HEK293 (cell line): ENCODE measurements at regions not wholly inside any gene's neighbourhood (a gene's known extent, or its start where the extent isn't known, plus 50 kb on each side); places are given as distances from the start of the nearest gene placed in this dataset.

Experiments used
- CTCF ChIA-PET: fragments of 350-600 bp; formaldehyde crosslinking; extraction: SDS; loops from one replicate; lab custom pipeline; 2021; ENCODE audit warnings: antibody characterized with exemption; lab: Yijun Ruan, JAX
- POLR2A ChIA-PET: fragments of 300-600 bp; formaldehyde crosslinking; extraction: SDS; loops from one replicate; lab custom pipeline; 2020; ENCODE audit warnings: antibody characterized with exemption, inconsistent platforms; lab: Yijun Ruan, JAX
- H3K27ac ChIP-seq: fragments of 200-500 bp; sonication (Bioruptor generic); 2 replicates; pipeline ENCODE4 v1.5.1; 2014; ENCODE audit warnings: low read depth, low read length, control low read depth, inconsistent platforms; ENCODE audit errors: extremely low read depth
- H3K36me3 ChIP-seq, 2 experiments: fragments of 200-500 bp in 1 of 2; sonication (Bioruptor generic) in 1 of 2; 1 replicate in 1 of 2; 2 replicates in 1 of 2; pipeline ENCODE4 v1.5.1; 2014 to 2017; ENCODE audit warnings: inconsistent platforms in 2 of 2, low read length in 2 of 2; ENCODE audit not compliant: control insufficient read depth in 2 of 2, insufficient read depth in 1 of 2
- H3K4me1 ChIP-seq: fragments of 200-500 bp; sonication (Bioruptor generic); 2 replicates; pipeline ENCODE4 v1.5.1; 2014; ENCODE audit warnings: mild to moderate bottlenecking, low read length, inconsistent platforms; ENCODE audit not compliant: control insufficient read depth, insufficient read depth
- H3K4me3 ChIP-seq: 2 replicates; pipeline ENCODE4 v1.5.1; 2011; ENCODE audit warnings: low read depth, mild to moderate bottlenecking, control low read depth, low read length, moderate library complexity
- H3K9me3 ChIP-seq: fragments of 200-500 bp; sonication (Bioruptor generic); 2 replicates; pipeline ENCODE4 v1.5.1; 2014; ENCODE audit warnings: low read depth, low read length, inconsistent platforms; ENCODE audit not compliant: control insufficient read depth, insufficient read depth
- KLF1 ChIP-seq: fragments of 450-650 bp; formaldehyde crosslinking; IDR thresholded peaks from 2 replicates; pipeline ENCODE4 v1.5.1; 2016; ENCODE audit warnings: missing biosample characterization, missing genetic modification characterization
- MEIS1 ChIP-seq: sonication (generic); formaldehyde crosslinking; IDR thresholded peaks from 2 replicates; pipeline ENCODE4 v1.8.1; 2022; ENCODE audit warnings: missing genetic modification reagents, mild to moderate bottlenecking, borderline replicate concordance
- SCRT1 ChIP-seq: fragments of 450-650 bp; formaldehyde crosslinking; IDR thresholded peaks from 2 replicates; pipeline ENCODE4 v1.5.1; 2016; ENCODE audit warnings: missing biosample characterization, missing genetic modification characterization, borderline replicate concordance
- SETDB1 ChIP-seq: IDR thresholded peaks from one replicate; pipeline ENCODE4 v1.6.1; 2017; ENCODE audit warnings: mild to moderate bottlenecking, low read length, moderate library complexity, mixed read lengths; ENCODE audit not compliant: insufficient read length
- TRIM28 ChIP-seq: IDR thresholded peaks from 2 replicates; pipeline ENCODE4 v1.6.1; 2011; ENCODE audit warnings: low read length, control low read depth, borderline replicate concordance
- ZBTB7A ChIP-seq: fragments of 450-650 bp; formaldehyde crosslinking; IDR thresholded peaks from 2 replicates; pipeline ENCODE4 v1.5.1; 2016; ENCODE audit warnings: low read depth, missing biosample characterization, missing genetic modification characterization
- ZEB2 ChIP-seq: fragments of 450-650 bp; formaldehyde crosslinking; IDR thresholded peaks from 2 replicates; pipeline ENCODE4 v1.5.1; 2016; ENCODE audit warnings: missing biosample characterization, missing genetic modification characterization
- ZFP69B ChIP-seq: fragments of 450-650 bp; formaldehyde crosslinking; IDR thresholded peaks from 2 replicates; pipeline ENCODE4 v1.5.1; 2016; ENCODE audit warnings: missing biosample characterization, missing genetic modification characterization
- ZNF239 ChIP-seq: fragments of 450-650 bp; formaldehyde crosslinking; IDR thresholded peaks from 2 replicates; pipeline ENCODE4 v1.5.1; 2016; ENCODE audit warnings: missing biosample characterization, missing genetic modification characterization
- ZNF274 ChIP-seq, 2 experiments: fragments of 200-500 bp in 1 of 2; fragments of 450-650 bp in 1 of 2; sonication (Bioruptor generic) in 1 of 2; formaldehyde crosslinking in 1 of 2; IDR thresholded peaks; 2 replicates each; pipeline versions ENCODE4 v1.5.1 to v1.6.1; 2014 to 2016; ENCODE audit warnings: borderline replicate concordance in 1 of 2, inconsistent platforms in 1 of 2, low read length in 1 of 2, missing biosample characterization in 1 of 2, missing genetic modification characterization in 1 of 2
- ZNF391 ChIP-seq: fragments of 450-650 bp; formaldehyde crosslinking; IDR thresholded peaks from 2 replicates; pipeline ENCODE4 v1.5.1; 2016; ENCODE audit warnings: low read depth, missing biosample characterization, missing genetic modification characterization, borderline replicate concordance
- ZNF530 ChIP-seq: fragments of 450-650 bp; formaldehyde crosslinking; IDR thresholded peaks from 2 replicates; pipeline ENCODE4 v1.5.1; 2016; ENCODE audit warnings: low read depth, missing biosample characterization, missing genetic modification characterization
- ZNF664 ChIP-seq: fragments of 450-650 bp; formaldehyde crosslinking; IDR thresholded peaks from 2 replicates; pipeline ENCODE4 v1.5.1; 2016; ENCODE audit warnings: missing biosample characterization, missing genetic modification characterization
- ZNF677 ChIP-seq: fragments of 450-650 bp; IDR thresholded peaks from 2 replicates; pipeline ENCODE4 v1.5.0; 2018; ENCODE audit warnings: missing biosample characterization, mild to moderate bottlenecking, missing genetic modification characterization, moderate library complexity
- ZNF791 ChIP-seq: fragments of 450-650 bp; formaldehyde crosslinking; IDR thresholded peaks from 2 replicates; pipeline ENCODE4 v1.5.1; 2016; ENCODE audit warnings: missing biosample characterization, missing genetic modification characterization
- ZNF837 ChIP-seq: fragments of 450-650 bp; formaldehyde crosslinking; IDR thresholded peaks from 2 replicates; pipeline ENCODE4 v1.5.1; 2016; ENCODE audit warnings: missing biosample characterization, missing genetic modification characterization
- TF ChIP-seq, protein P1 (sequence below): fragments of 450-650 bp; formaldehyde crosslinking; conservative IDR thresholded peaks from 2 replicates; pipeline ENCODE4 v1.5.1; 2016; ENCODE audit warnings: low read depth, missing biosample characterization, missing genetic modification characterization
- TF ChIP-seq, protein P2 (sequence below): fragments of 450-650 bp; formaldehyde crosslinking; IDR thresholded peaks from 2 replicates; pipeline ENCODE4 v1.5.1; 2016; ENCODE audit warnings: missing biosample characterization, missing genetic modification characterization, low read depth
- TF ChIP-seq, protein P3 (sequence below): fragments of 450-650 bp; formaldehyde crosslinking; IDR thresholded peaks from 2 replicates; pipeline ENCODE4 v1.5.1; 2016; ENCODE audit warnings: missing biosample characterization, missing genetic modification characterization

DNA sequence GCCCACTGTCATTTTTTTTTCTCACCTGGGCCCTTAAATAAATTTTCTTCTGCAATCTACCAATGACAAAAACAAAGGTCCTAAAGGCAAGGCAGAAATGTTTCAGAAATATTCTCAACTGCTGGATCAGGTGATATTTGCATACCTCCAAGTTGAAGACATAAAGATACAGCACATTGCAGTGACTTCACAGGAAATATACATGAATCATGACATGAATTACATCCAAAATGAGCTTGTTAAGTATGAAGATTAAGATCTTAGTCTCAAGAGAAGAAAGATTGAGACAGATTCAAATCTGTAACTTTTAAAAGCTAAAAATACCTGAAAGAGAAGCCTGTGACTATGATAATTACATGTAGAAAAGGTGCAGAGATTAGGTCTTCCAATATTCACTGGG is 207.8 kb downstream of the SIPA1L2 start (continued):
- TF ChIP-seq, protein P1, sequence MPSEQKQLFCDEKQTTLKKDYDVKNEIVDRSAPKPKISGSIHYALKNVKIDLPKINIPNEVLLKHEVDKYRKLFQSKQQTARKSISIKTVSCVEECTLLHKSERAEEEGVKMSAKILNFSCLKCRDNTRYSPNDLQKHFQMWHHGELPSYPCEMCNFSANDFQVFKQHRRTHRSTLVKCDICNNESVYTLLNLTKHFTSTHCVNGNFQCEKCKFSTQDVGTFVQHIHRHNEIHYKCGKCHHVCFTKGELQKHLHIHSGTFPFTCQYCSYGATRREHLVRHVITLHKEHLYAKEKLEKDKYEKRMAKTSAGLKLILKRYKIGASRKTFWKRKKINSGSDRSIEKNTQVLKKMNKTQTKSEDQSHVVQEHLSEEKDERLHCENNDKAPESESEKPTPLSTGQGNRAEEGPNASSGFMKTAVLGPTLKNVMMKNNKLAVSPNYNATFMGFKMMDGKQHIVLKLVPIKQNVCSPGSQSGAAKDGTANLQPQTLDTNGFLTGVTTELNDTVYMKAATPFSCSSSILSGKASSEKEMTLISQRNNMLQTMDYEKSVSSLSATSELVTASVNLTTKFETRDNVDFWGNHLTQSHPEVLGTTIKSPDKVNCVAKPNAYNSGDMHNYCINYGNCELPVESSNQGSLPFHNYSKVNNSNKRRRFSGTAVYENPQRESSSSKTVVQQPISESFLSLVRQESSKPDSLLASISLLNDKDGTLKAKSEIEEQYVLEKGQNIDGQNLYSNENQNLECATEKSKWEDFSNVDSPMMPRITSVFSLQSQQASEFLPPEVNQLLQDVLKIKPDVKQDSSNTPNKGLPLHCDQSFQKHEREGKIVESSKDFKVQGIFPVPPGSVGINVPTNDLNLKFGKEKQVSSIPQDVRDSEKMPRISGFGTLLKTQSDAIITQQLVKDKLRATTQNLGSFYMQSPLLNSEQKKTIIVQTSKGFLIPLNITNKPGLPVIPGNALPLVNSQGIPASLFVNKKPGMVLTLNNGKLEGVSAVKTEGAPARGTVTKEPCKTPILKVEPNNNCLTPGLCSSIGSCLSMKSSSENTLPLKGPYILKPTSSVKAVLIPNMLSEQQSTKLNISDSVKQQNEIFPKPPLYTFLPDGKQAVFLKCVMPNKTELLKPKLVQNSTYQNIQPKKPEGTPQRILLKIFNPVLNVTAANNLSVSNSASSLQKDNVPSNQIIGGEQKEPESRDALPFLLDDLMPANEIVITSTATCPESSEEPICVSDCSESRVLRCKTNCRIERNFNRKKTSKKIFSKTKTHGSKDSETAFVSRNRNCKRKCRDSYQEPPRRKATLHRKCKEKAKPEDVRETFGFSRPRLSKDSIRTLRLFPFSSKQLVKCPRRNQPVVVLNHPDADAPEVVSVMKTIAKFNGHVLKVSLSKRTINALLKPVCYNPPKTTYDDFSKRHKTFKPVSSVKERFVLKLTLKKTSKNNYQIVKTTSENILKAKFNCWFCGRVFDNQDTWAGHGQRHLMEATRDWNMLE (tag by site-specific recombination), result no peak
- TF ChIP-seq KLF1 (tag by site-specific recombination), result no peak
- no peak for TF ChIP-seq ZNF677 (tag by site-specific recombination)
- no peak for TF ChIP-seq SETDB1
- TF ChIP-seq ZNF530 (tag by site-specific recombination), result no peak
- TF ChIP-seq, all 188 proteins: peak for 0

DNA sequence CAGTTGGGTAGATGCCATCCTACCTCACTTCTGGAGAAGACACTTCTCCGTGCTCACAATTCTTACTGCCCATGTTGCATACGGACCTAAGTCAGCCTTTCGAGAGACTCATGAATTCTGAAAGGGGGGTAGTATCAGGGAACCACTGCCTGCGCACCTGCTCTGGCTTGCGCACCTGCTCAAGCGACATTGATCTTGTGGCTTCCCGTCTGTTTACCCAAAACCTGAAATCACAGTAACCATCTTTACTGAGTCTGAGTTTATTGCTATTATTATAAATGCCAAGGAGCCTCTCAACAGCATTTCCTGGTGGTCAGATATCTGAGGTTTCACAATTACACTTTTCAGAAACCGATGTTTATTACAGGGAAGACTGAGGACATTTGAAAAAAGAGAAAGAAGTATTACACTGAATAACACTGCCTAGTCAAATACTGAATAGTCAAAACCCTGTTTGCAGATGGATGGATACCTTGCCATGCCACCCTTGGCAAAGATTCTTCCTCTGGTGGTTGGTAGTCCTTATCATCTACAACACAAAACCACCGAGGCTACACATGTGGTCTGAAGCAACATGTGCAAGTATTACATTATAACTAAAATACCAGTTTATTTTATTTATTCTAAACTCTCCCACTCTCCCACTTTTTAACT is 208.7 kb downstream of the SIPA1L2 start:
- Histone ChIP-seq H3K4me1 (no peaks in the 10 kb centered on the region), H3K27ac (no peak overlapping the region), H3K9me3 (no peaks in the 10 kb centered on the region), H3K4me3 (no peak overlapping the region), H3K36me3 (peaks cover 13 to 24% of the 10 kb centered on the region in 2 experiments)
- ChIA-PET POLR2A (no interaction called here), CTCF (no interaction called here)
- TF ChIP-seq ZNF837 (tag by site-specific recombination) (no peak), TRIM28 (no peak), ZBTB7A (tag by site-specific recombination) (no peak), ZNF677 (tag by site-specific recombination) (no peak), ZNF274 (IDR thresholded peaks at IDR 0.05; ENCODE audit: low read length) (no peak), ZNF274 (tag by site-specific recombination; IDR thresholded peaks at IDR 0.05; ENCODE audit: borderline replicate concordance) (no peak), MEIS1 (CRISPR knock-in tag) (no peak), ZNF664 (no peak), ZFP69B (tag by site-specific recombination) (no peak), ZNF239 (tag by site-specific recombination) (no peak), ZNF791 (no peak), ZEB2 (tag by site-specific recombination) (no peak), SCRT1 (tag by site-specific recombination) (no peak), ZNF391 (tag by site-specific recombination) (no peak)
- TF ChIP-seq, protein P2, sequence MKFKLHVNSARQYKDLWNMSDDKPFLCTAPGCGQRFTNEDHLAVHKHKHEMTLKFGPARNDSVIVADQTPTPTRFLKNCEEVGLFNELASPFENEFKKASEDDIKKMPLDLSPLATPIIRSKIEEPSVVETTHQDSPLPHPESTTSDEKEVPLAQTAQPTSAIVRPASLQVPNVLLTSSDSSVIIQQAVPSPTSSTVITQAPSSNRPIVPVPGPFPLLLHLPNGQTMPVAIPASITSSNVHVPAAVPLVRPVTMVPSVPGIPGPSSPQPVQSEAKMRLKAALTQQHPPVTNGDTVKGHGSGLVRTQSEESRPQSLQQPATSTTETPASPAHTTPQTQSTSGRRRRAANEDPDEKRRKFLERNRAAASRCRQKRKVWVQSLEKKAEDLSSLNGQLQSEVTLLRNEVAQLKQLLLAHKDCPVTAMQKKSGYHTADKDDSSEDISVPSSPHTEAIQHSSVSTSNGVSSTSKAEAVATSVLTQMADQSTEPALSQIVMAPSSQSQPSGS, result no peak
- TF ChIP-seq, protein P3, sequence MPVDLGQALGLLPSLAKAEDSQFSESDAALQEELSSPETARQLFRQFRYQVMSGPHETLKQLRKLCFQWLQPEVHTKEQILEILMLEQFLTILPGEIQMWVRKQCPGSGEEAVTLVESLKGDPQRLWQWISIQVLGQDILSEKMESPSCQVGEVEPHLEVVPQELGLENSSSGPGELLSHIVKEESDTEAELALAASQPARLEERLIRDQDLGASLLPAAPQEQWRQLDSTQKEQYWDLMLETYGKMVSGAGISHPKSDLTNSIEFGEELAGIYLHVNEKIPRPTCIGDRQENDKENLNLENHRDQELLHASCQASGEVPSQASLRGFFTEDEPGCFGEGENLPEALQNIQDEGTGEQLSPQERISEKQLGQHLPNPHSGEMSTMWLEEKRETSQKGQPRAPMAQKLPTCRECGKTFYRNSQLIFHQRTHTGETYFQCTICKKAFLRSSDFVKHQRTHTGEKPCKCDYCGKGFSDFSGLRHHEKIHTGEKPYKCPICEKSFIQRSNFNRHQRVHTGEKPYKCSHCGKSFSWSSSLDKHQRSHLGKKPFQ (tag by site-specific recombination), result no peak
